OCI-LY7 (cell line): ENCODE measurements at regions not wholly inside any gene's neighbourhood (a gene's known extent, or its start where the extent isn't known, plus 50 kb on each side); places are given as distances from the start of the nearest gene placed in this dataset.

Experiments used
- EZH2phosphoT487 ChIP-seq: fragments of 200-600 bp; sonication (generic); IDR thresholded peaks from 2 replicates; pipeline ENCODE4 v1.6.1; 2018; ENCODE audit warnings: low read depth, borderline replicate concordance, mild to moderate bottlenecking, mixed run types, antibody characterized with exemption, low read length, moderate library complexity, mixed read lengths
- TF ChIP-seq, protein P1 (sequence below): fragments of 200-600 bp; sonication (generic); conservative IDR thresholded peaks from 2 replicates; pipeline ENCODE4 v1.5.1; 2014; ENCODE audit warnings: mild to moderate bottlenecking, antibody characterized with exemption, low read length, moderate library complexity, mixed read lengths

GRCh38 chr22:47651216-47651987 lies 889.0 kb downstream of the TBC1D22A start:
- TF ChIP-seq, protein P1, sequence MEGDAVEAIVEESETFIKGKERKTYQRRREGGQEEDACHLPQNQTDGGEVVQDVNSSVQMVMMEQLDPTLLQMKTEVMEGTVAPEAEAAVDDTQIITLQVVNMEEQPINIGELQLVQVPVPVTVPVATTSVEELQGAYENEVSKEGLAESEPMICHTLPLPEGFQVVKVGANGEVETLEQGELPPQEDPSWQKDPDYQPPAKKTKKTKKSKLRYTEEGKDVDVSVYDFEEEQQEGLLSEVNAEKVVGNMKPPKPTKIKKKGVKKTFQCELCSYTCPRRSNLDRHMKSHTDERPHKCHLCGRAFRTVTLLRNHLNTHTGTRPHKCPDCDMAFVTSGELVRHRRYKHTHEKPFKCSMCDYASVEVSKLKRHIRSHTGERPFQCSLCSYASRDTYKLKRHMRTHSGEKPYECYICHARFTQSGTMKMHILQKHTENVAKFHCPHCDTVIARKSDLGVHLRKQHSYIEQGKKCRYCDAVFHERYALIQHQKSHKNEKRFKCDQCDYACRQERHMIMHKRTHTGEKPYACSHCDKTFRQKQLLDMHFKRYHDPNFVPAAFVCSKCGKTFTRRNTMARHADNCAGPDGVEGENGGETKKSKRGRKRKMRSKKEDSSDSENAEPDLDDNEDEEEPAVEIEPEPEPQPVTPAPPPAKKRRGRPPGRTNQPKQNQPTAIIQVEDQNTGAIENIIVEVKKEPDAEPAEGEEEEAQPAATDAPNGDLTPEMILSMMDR = no peak
- TF ChIP-seq EZH2phosphoT487 = no peak
